Activated T-helper 1 cell treated with anti-CD3 and anti-CD28 coated beads, Interleukin-12 subunit alpha, Interleukin-12 subunit beta, Interleukin-2, Interleukin-4 antibody, amounts not matched to agents 30 ng/mL and 10 ng/mL and 1 ng/mL, durations not matched to agents 14 hours and 24 hours and 36 hours (primary cell): ENCODE measurements at regions not wholly inside any gene's neighbourhood (a gene's known extent, or its start where the extent isn't known, plus 50 kb on each side); places are given as distances from the start of the nearest gene placed in this dataset.

Source experiments
- DNase-seq: peaks from one replicate; pipeline ENCODE4 v3.0.0; 2021; ENCODE audit warnings: low spot score
- H3K27ac Mint-ChIP-seq: one replicate; pipeline ENCODE4 v1.8.0; 2021; ENCODE audit warnings: mild to moderate bottlenecking, mixed read lengths
- H3K27me3 Mint-ChIP-seq: one replicate; pipeline ENCODE4 v1.8.0; 2022; ENCODE audit warnings: mild to moderate bottlenecking, moderate library complexity, mixed read lengths; ENCODE audit not compliant: insufficient read depth
- H3K36me3 Mint-ChIP-seq: one replicate; pipeline ENCODE4 v1.8.0; 2021; ENCODE audit warnings: low read depth, mixed read lengths
- H3K4me1 Mint-ChIP-seq: one replicate; pipeline ENCODE4 v1.8.0; 2021; ENCODE audit warnings: low read depth, mixed read lengths
- H3K4me3 Mint-ChIP-seq: one replicate; pipeline ENCODE4 v1.8.0; 2021; ENCODE audit warnings: mild to moderate bottlenecking, moderate library complexity, mixed read lengths
- H3K9me3 Mint-ChIP-seq: one replicate; pipeline ENCODE4 v1.8.0; 2021; ENCODE audit warnings: mixed read lengths
- intact Hi-C: fragments of 100-400 bp; cut with micrococcal nuclease; formaldehyde crosslinking; loops from one replicate; pipeline ENCODE4 v1.15.1; 2024

DNA sequence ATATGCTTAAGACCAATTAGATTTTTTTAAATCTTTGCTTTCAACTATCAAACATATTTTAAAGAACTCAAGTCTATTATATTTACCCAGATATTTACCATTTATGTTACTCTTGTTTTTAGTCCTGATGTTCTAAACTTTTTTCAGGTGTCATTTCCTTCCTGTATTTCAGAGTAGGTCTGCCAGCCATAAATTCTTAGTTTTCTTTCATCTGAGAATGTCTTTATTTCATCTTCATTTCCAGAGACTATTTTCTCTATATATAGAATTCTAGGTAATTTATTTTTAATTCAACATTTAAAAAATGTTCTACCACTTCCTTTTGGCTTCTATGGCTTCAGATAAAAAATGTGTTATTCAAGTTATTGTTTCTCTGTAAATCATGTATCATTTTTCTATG, 218.2 kb upstream of the AMIGO2 start:
- no peaks in the 10 kb centered on the region for H3K27me3 Mint-ChIP-seq
- H3K9me3 Mint-ChIP-seq: peaks cover 11% of the 10 kb centered on the region
- intact Hi-C loops: no loop called here
- H3K4me1 Mint-ChIP-seq: peaks cover 49% of the 10 kb centered on the region
- no peak overlapping the region for H3K4me3 Mint-ChIP-seq
- peaks cover 14% of the 10 kb centered on the region for H3K36me3 Mint-ChIP-seq
- DNase-seq: no peak
- H3K27ac Mint-ChIP-seq: no peak overlapping the region

DNA sequence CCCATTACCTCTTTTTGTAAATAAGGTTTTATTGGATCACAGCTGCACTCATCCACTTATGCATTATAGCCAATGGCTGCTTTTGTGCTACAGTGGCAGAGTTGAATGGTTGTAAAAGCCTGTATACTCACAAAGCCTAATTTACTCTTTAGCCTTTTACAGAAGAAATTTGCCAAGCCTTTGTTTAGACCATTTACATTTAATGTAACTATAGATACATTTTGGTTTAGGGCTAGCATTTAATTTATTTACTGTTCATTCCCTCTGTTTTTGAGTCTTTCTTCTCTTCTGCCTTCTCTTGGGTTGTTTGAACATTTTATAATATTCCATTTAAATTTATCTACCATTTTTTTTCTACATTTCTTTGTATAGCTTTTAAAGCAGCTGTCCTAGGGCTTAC, 217.1 kb upstream of the AMIGO2 start:
- H3K27ac Mint-ChIP-seq: no peak overlapping the region
- H3K36me3 Mint-ChIP-seq: peaks cover 14% of the 10 kb centered on the region
- DNase-seq: no peak
- peaks cover 11% of the 10 kb centered on the region for H3K9me3 Mint-ChIP-seq
- H3K27me3 Mint-ChIP-seq: no peaks in the 10 kb centered on the region
- H3K4me3 Mint-ChIP-seq: no peak overlapping the region
- H3K4me1 Mint-ChIP-seq: peaks cover 37% of the 10 kb centered on the region
- intact Hi-C loops: no loop called here

DNA sequence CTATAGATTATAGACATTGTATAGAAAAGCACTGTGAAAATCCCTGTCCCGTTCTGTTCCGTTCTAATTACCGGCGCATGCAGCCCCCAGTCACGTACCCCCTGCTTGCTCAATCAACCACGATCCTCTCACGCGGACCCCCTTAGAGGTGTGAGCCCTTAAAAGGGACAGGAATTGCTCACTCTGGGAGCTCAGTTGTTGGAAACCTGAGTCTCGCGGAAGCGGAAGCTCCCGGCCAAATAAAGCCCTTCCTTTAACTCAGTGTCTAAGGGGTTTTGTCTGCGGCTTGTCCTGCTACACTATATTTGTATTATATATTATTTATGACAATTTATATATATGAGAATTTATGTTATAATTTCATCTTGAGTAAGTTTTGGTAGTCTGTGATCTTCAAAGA, 213.6 kb upstream of the AMIGO2 start:
- no peak overlapping the region for H3K4me3 Mint-ChIP-seq
- peaks cover 4% of the 10 kb centered on the region for H3K36me3 Mint-ChIP-seq
- intact Hi-C loops: no loop called here
- H3K9me3 Mint-ChIP-seq: peaks cover 4% of the 10 kb centered on the region
- no peak overlapping the region for H3K27ac Mint-ChIP-seq
- peaks cover 15% of the 10 kb centered on the region for H3K4me1 Mint-ChIP-seq
- no peaks in the 10 kb centered on the region for H3K27me3 Mint-ChIP-seq
- DNase-seq: no peak

DNA sequence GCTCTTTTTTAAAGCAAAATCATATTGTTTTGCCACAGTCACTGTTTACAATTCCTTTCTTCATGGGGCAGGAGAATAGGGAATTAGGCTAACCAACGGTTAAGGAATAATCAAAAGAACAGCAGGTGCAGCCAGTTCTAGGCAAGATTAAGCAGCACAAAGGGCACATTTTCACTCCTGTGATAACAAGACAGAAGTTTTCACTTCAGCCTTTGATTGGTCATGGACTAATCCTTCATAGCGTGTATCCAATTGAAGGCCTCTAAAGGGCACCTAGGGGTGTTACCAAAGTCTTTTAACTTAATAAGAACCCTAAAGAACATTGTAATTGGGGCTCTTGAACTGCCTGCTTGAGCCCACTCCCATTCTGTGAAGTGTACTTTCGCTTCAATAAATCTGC, 206.9 kb upstream of the AMIGO2 start:
- intact Hi-C loops: no loop called here
- H3K27me3 Mint-ChIP-seq: no peaks in the 10 kb centered on the region
- H3K4me1 Mint-ChIP-seq: peaks cover 16% of the 10 kb centered on the region
- no peak overlapping the region for H3K27ac Mint-ChIP-seq
- no peak overlapping the region for H3K4me3 Mint-ChIP-seq
- DNase-seq: no peak
- peaks cover 8% of the 10 kb centered on the region for H3K9me3 Mint-ChIP-seq
- H3K36me3 Mint-ChIP-seq: peaks cover 7% of the 10 kb centered on the region
